PFSK-1 (cell line): ENCODE measurements at regions not wholly inside any gene's neighbourhood (a gene's known extent, or its start where the extent isn't known, plus 50 kb on each side); places are given as distances from the start of the nearest gene placed in this dataset.

Source experiments
- FOXP2 ChIP-seq: optimal IDR thresholded peaks from 2 replicates; pipeline ENCODE3; 2011; ENCODE audit warnings: borderline replicate concordance, control low read depth, inconsistent platforms; ENCODE audit not compliant: insufficient read depth; ENCODE audit errors: extremely low read length, extremely low read depth
- POLR2AphosphoS5 ChIP-seq: IDR thresholded peaks from 2 replicates; pipeline ENCODE4 v1.6.1; 2012; ENCODE audit warnings: low read depth, mild to moderate bottlenecking, control low read depth, low read length, moderate library complexity
- REST ChIP-seq, 2 experiments: IDR thresholded peaks; 2 replicates each; pipeline versions ENCODE4 v1.6.1 to v1.8.0; 2011 to 2012; ENCODE audit warnings: low read depth in 2 of 2, low read length in 2 of 2, control low read depth in 1 of 2, inconsistent platforms in 1 of 2, mild to moderate bottlenecking in 1 of 2, moderate library complexity in 1 of 2; ENCODE audit not compliant: insufficient read depth in 1 of 2
- SIN3A ChIP-seq: IDR thresholded peaks from 2 replicates; pipeline ENCODE4 v1.6.1; 2012; ENCODE audit warnings: mild to moderate bottlenecking, low read length, moderate library complexity, borderline replicate concordance; ENCODE audit not compliant: insufficient read depth
- TAF1 ChIP-seq: IDR thresholded peaks from 2 replicates; pipeline ENCODE4 v1.6.1; 2012; ENCODE audit warnings: low read length, control low read depth, borderline replicate concordance; ENCODE audit not compliant: insufficient read depth

- no peak for TF ChIP-seq POLR2AphosphoS5
- no peak for TF ChIP-seq TAF1
- no peak for TF ChIP-seq REST (IDR thresholded peaks at IDR 0.05; ENCODE audit: insufficient read depth in 1 of 2, low read depth in 2 of 2, low read length in 2 of 2)
- no peak for TF ChIP-seq SIN3A
- TF ChIP-seq FOXP2: no peak
Observed at GRCh38 chr5:133851521-133851920, 116.9 kb downstream of the C5orf15 start.
